Neural cell (in vitro differentiated cells): ENCODE measurements at regions not wholly inside any gene's neighbourhood (a gene's known extent, or its start where the extent isn't known, plus 50 kb on each side); places are given as distances from the start of the nearest gene placed in this dataset.
A peak's percentile ranks its signal among the peaks of the same experiment; 100 is the strongest.

Experiments used
- H2AFZ ChIP-seq: fragments of 200-600, 300-800 bp; sonication (generic), shearing (Covaris generic); 2 replicates; pipeline ENCODE4 v1.6.0; 2014; ENCODE audit warnings: low read depth, mild to moderate bottlenecking, antibody characterized with exemption, low read length, moderate library complexity
- H3F3A ChIP-seq: fragments of 200-600 bp; shearing (Covaris generic); 2 replicates; pipeline ENCODE4 v1.6.1; 2016; ENCODE audit warnings: mild to moderate bottlenecking, moderate library complexity, mixed read lengths, antibody characterized with exemption, low read length; ENCODE audit not compliant: insufficient read depth, poor library complexity, severe bottlenecking
- H3K27ac ChIP-seq: fragments of 200-600, 300-800 bp; sonication (generic), shearing (Covaris generic); 2 replicates; pipeline ENCODE4 v1.5.1; 2014; ENCODE audit warnings: mild to moderate bottlenecking, low read length, moderate library complexity
- H3K27me3 ChIP-seq: fragments of 300-800, 200-600 bp; sonication (generic), shearing (Covaris generic); 2 replicates; pipeline ENCODE4 v1.6.0; 2014; ENCODE audit warnings: mild to moderate bottlenecking, low read depth, low read length, moderate library complexity; ENCODE audit not compliant: insufficient read depth
- H3K36me3 ChIP-seq: fragments of 300-800, 200-600 bp; sonication (generic), shearing (Covaris generic); 2 replicates; pipeline ENCODE4 v1.5.1; 2014; ENCODE audit warnings: mild to moderate bottlenecking, antibody characterized with exemption, low read length, moderate library complexity; ENCODE audit not compliant: insufficient read depth
- H3K4me2 ChIP-seq: fragments of 300-800, 200-600 bp; sonication (generic), shearing (Covaris generic); 2 replicates; pipeline ENCODE4 v1.6.0; 2014; ENCODE audit warnings: mild to moderate bottlenecking, low read length
- H3K4me3 ChIP-seq: fragments of 300-800, 200-600 bp; sonication (generic), shearing (Covaris generic); 2 replicates; pipeline ENCODE4 v1.5.1; 2014; ENCODE audit warnings: mild to moderate bottlenecking, low read length, moderate library complexity
- H3K79me2 ChIP-seq: fragments of 200-600 bp; shearing (Covaris generic); replicated peaks from 2 replicates; pipeline ENCODE4 v1.6.0; 2014; ENCODE audit warnings: mild to moderate bottlenecking, low read length, moderate library complexity; ENCODE audit not compliant: insufficient read depth
- H3K9ac ChIP-seq: fragments of 300-800, 200-600 bp; sonication (generic), shearing (Covaris generic); 2 replicates; pipeline ENCODE4 v1.6.1; 2016; ENCODE audit warnings: mild to moderate bottlenecking, low read length, mixed read lengths
- H3K9me2 ChIP-seq: fragments of 200-600 bp; shearing (Covaris generic); 2 replicates; pipeline ENCODE4 v1.6.1; 2016; ENCODE audit warnings: mild to moderate bottlenecking, low read length, mixed read lengths; ENCODE audit not compliant: insufficient read depth
- H3K9me3 ChIP-seq: fragments of 200-600, 300-800 bp; sonication (generic), shearing (Covaris generic); 2 replicates; pipeline ENCODE4 v1.6.1; 2016; ENCODE audit warnings: mild to moderate bottlenecking, mixed run types, low read length, moderate library complexity, mixed read lengths
- H4K20me1 ChIP-seq: fragments of 200-600 bp; shearing (Covaris generic); 2 replicates; pipeline ENCODE4 v1.6.1; 2016; ENCODE audit warnings: mild to moderate bottlenecking, mixed run types; ENCODE audit not compliant: insufficient read depth
- EP300 ChIP-seq: fragments of 450-650 bp; conservative IDR thresholded peaks from 2 replicates; pipeline ENCODE4 v1.6.1; 2014; ENCODE audit warnings: antibody characterized with exemption, mild to moderate bottlenecking, moderate library complexity; ENCODE audit not compliant: poor library complexity, severe bottlenecking
- EZH2 ChIP-seq: fragments of 200-600, 300-800 bp; shearing (Covaris generic), sonication (generic); IDR thresholded peaks from 2 replicates; pipeline ENCODE4 v1.6.1; 2014; ENCODE audit warnings: antibody characterized with exemption, low read length, borderline replicate concordance, mild to moderate bottlenecking; ENCODE audit not compliant: insufficient read depth, poor library complexity, severe bottlenecking
- MXI1 ChIP-seq: fragments of 450-650 bp; conservative IDR thresholded peaks from 2 replicates; pipeline ENCODE4 v1.6.1; 2014; ENCODE audit warnings: antibody characterized with exemption, mild to moderate bottlenecking; ENCODE audit not compliant: poor library complexity, severe bottlenecking
- POLR2AphosphoS5 ChIP-seq: IDR thresholded peaks from 2 replicates; pipeline ENCODE4 v1.6.1; 2012
- RAD21 ChIP-seq: fragments of 450-650 bp; conservative IDR thresholded peaks from 2 replicates; pipeline ENCODE4 v1.6.1; 2014; ENCODE audit warnings: antibody characterized with exemption, mild to moderate bottlenecking, moderate library complexity
- SMC3 ChIP-seq: fragments of 450-650 bp; conservative IDR thresholded peaks from 2 replicates; pipeline ENCODE4 v1.6.1; 2014; ENCODE audit warnings: antibody characterized with exemption, mild to moderate bottlenecking, moderate library complexity; ENCODE audit not compliant: poor library complexity
- TAF1 ChIP-seq: IDR thresholded peaks from 2 replicates; pipeline ENCODE4 v1.6.1; 2012; ENCODE audit warnings: low read depth
- TF ChIP-seq, protein P1 (sequence below): IDR thresholded peaks from 2 replicates; pipeline ENCODE4 v1.6.1; 2012; ENCODE audit warnings: borderline replicate concordance
- TF ChIP-seq, protein P2 (sequence below): fragments of 450-650 bp; IDR thresholded peaks from 2 replicates; pipeline ENCODE4 v1.5.1; 2014; ENCODE audit warnings: antibody characterized with exemption, mild to moderate bottlenecking, moderate library complexity; ENCODE audit not compliant: poor library complexity, severe bottlenecking

- no peak overlapping the region for H3K9ac ChIP-seq
- H2AFZ ChIP-seq: no peak overlapping the region
- TF ChIP-seq, protein P1, sequence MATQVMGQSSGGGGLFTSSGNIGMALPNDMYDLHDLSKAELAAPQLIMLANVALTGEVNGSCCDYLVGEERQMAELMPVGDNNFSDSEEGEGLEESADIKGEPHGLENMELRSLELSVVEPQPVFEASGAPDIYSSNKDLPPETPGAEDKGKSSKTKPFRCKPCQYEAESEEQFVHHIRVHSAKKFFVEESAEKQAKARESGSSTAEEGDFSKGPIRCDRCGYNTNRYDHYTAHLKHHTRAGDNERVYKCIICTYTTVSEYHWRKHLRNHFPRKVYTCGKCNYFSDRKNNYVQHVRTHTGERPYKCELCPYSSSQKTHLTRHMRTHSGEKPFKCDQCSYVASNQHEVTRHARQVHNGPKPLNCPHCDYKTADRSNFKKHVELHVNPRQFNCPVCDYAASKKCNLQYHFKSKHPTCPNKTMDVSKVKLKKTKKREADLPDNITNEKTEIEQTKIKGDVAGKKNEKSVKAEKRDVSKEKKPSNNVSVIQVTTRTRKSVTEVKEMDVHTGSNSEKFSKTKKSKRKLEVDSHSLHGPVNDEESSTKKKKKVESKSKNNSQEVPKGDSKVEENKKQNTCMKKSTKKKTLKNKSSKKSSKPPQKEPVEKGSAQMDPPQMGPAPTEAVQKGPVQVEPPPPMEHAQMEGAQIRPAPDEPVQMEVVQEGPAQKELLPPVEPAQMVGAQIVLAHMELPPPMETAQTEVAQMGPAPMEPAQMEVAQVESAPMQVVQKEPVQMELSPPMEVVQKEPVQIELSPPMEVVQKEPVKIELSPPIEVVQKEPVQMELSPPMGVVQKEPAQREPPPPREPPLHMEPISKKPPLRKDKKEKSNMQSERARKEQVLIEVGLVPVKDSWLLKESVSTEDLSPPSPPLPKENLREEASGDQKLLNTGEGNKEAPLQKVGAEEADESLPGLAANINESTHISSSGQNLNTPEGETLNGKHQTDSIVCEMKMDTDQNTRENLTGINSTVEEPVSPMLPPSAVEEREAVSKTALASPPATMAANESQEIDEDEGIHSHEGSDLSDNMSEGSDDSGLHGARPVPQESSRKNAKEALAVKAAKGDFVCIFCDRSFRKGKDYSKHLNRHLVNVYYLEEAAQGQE: no peak
- TF ChIP-seq EZH2: no peak
- TF ChIP-seq MXI1: no peak
- TF ChIP-seq SMC3: peak; percentile 41
- TF ChIP-seq, protein P2, sequence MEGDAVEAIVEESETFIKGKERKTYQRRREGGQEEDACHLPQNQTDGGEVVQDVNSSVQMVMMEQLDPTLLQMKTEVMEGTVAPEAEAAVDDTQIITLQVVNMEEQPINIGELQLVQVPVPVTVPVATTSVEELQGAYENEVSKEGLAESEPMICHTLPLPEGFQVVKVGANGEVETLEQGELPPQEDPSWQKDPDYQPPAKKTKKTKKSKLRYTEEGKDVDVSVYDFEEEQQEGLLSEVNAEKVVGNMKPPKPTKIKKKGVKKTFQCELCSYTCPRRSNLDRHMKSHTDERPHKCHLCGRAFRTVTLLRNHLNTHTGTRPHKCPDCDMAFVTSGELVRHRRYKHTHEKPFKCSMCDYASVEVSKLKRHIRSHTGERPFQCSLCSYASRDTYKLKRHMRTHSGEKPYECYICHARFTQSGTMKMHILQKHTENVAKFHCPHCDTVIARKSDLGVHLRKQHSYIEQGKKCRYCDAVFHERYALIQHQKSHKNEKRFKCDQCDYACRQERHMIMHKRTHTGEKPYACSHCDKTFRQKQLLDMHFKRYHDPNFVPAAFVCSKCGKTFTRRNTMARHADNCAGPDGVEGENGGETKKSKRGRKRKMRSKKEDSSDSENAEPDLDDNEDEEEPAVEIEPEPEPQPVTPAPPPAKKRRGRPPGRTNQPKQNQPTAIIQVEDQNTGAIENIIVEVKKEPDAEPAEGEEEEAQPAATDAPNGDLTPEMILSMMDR: peak; percentile 30
- peak; percentile 31 for TF ChIP-seq RAD21
- no peak for TF ChIP-seq POLR2AphosphoS5
- TF ChIP-seq EP300: no peak
- no peak for TF ChIP-seq TAF1
- no peaks in the 10 kb centered on the region for H3K27me3 ChIP-seq
- no peaks in the 10 kb centered on the region for H3F3A ChIP-seq
- H3K4me2 ChIP-seq: no peak overlapping the region
- no peaks in the 10 kb centered on the region for H4K20me1 ChIP-seq
- no peaks in the 10 kb centered on the region for H3K9me2 ChIP-seq
- no peak overlapping the region for H3K27ac ChIP-seq
- no peaks in the 10 kb centered on the region for H3K79me2 ChIP-seq
- no peaks in the 10 kb centered on the region for H3K9me3 ChIP-seq
- H3K4me3 ChIP-seq: no peak overlapping the region
- no peaks in the 10 kb centered on the region for H3K36me3 ChIP-seq
Observed at GRCh38 chr12:54759751-54760150, 94.6 kb upstream of the MUCL1 start.

DNA sequence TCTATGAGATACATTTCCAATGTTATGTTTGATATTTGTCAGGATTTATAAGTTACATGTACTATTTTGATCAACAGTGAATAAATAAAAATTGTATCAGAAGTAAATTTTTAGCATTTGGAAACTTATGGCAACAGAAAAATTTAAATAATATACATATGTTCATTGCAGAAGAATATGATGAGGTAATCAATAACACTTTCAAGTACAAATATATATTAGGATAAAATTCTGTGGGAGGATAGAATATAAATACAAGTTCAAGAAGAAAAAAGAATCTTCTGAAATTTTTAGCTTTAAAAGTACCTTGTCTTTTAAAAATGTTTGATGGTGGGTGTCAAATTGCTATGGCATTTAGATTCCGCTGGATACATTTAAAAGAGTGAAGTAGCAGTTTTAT, 102.8 kb upstream of the MUCL1 start:
- H4K20me1 ChIP-seq: no peaks in the 10 kb centered on the region
- no peaks in the 10 kb centered on the region for H3F3A ChIP-seq
- H3K27ac ChIP-seq: no peak overlapping the region
- no peak overlapping the region for H3K4me2 ChIP-seq
- no peaks in the 10 kb centered on the region for H3K9me2 ChIP-seq
- no peaks in the 10 kb centered on the region for H3K36me3 ChIP-seq
- TF ChIP-seq, protein P2: no peak
- TF ChIP-seq MXI1 (no peak), SMC3 (no peak), POLR2AphosphoS5 (no peak), RAD21 (no peak), EP300 (no peak), TAF1 (no peak)
- H3K4me3 ChIP-seq: no peak overlapping the region
- H3K9me3 ChIP-seq: no peaks in the 10 kb centered on the region
- H3K79me2 ChIP-seq: no peaks in the 10 kb centered on the region
- no peak overlapping the region for H2AFZ ChIP-seq
- no peaks in the 10 kb centered on the region for H3K27me3 ChIP-seq
- H3K9ac ChIP-seq: no peak overlapping the region
